ENCODE measurements at regions not wholly inside any gene's neighbourhood (a gene's known extent, or its start where the extent isn't known, plus 50 kb on each side); places are given as distances from the start of the nearest gene placed in this dataset.

DNA sequence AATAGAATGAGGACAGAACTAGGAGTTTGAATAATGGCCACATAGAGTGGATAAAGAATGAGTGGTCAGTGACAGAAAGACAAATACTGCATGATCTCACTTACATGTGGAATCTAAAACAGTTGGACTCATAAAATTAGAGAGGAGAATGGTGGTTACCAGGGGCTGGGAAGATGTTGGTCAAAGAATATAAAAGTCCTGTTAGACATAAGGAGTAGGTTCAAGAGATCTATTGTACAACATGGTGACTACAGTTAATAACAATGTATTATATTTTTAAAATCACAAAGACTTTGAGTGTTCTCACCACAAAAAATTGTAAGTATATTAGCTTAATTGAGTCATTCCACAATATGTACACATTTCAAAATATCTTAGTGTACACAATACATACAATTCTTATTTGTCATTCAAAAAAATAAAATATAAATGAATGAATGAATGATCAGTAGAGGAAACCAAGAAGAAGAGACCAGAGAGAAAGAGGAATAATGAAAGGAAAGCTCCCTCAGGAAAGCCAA is 177.9 kb upstream of the VRK2 start:
- Mint-ChIP-seq H3K4me1 (ENCODE audit: low read depth) (peaks cover 11% of the 10 kb centered on the region), H3K27me3 (ENCODE audit: insufficient read depth) (peaks cover 14% of the 10 kb centered on the region), H3K36me3 (ENCODE audit: low read depth) (no peaks in the 10 kb centered on the region), H3K9me3 (no peaks in the 10 kb centered on the region), H3K4me3 (no peak overlapping the region), H3K27ac (no peak overlapping the region)
- DNase-seq = no peak
- no peak for TF ChIP-seq CTCF (IDR thresholded peaks at IDR 0.05)

DNA sequence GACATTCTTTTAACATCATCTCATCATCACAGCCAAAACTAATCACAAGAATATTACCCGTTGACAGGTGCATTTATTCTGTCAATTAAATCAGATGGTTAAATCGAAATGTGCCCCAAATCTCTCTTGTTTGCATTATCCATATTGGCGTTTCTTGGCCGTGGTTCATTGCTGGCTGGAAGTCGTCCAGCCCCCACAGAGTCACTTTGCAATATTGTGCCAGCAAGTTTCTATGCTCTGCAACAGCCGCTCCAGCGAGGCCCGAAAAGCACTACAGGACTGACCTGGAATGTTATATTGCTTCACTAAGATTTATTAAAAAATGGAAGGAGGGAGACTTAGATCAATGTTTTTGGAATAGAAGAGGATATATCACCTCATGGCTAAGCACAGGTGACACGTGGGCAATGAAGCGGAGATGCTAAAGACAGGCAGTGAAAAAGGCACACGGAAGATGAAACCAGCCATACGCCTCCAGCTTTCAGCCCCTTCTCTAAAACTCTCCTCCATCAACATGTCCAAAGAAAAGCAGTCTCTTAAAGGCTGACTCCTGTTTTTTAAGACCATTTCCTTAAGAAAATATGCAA is 176.8 kb upstream of the VRK2 start:
- no peaks in the 10 kb centered on the region for H3K9me3 Mint-ChIP-seq
- DNase-seq = no peak

GRCh38 chr2:57876313-57876712 is 170.3 kb upstream of the VRK2 start:
- Mint-ChIP-seq H3K36me3 (ENCODE audit: low read depth) (no peaks in the 10 kb centered on the region), H3K4me3 (no peak overlapping the region), H3K4me1 (ENCODE audit: low read depth) (peaks cover 8% of the 10 kb centered on the region), H3K27ac (no peak overlapping the region), H3K9me3 (no peaks in the 10 kb centered on the region), H3K27me3 (ENCODE audit: insufficient read depth) (peaks cover 1% of the 10 kb centered on the region; the same call in 1 of the 2 replicates)
- TF ChIP-seq CTCF (IDR thresholded peaks at IDR 0.05) = no peak
- DNase-seq = no peak

More for the DNA sequence above, 176.8 kb upstream of the VRK2 start:
- no peaks in the 10 kb centered on the region for H3K36me3 Mint-ChIP-seq (ENCODE audit: low read depth)
- peaks cover 11% of the 10 kb centered on the region for H3K4me1 Mint-ChIP-seq (ENCODE audit: low read depth)
- no peak overlapping the region for H3K4me3 Mint-ChIP-seq
- no peak overlapping the region for H3K27ac Mint-ChIP-seq
- no peak for TF ChIP-seq CTCF (IDR thresholded peaks at IDR 0.05)
- peaks cover 14% of the 10 kb centered on the region for H3K27me3 Mint-ChIP-seq (ENCODE audit: insufficient read depth)

DNA sequence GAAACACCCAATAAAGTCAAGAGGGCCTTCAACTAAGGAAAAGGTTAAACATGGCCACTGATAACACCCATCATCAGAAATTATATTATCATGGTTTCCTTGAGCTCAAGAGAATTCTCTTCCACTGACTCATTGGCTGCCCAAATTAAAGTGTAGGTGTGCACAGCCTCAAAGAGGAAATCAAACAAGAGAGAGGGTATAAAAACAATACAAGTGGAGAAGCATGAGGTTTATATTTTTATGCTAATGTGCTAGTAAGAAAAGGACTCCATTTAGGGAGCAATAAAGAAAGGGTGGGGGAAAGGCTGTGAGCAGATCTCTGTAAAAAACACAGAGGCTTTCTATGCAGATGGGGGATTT is 168.8 kb upstream of the VRK2 start:
- Mint-ChIP-seq H3K9me3 (no peaks in the 10 kb centered on the region), H3K4me1 (ENCODE audit: low read depth) (peaks cover 8% of the 10 kb centered on the region), H3K27ac (no peak overlapping the region), H3K27me3 (ENCODE audit: insufficient read depth) (peaks cover 1% of the 10 kb centered on the region; the same call in 1 of the 2 replicates), H3K4me3 (no peak overlapping the region), H3K36me3 (ENCODE audit: low read depth) (no peaks in the 10 kb centered on the region)
- no peak for DNase-seq
- TF ChIP-seq CTCF (IDR thresholded peaks at IDR 0.05) = no peak

DNA sequence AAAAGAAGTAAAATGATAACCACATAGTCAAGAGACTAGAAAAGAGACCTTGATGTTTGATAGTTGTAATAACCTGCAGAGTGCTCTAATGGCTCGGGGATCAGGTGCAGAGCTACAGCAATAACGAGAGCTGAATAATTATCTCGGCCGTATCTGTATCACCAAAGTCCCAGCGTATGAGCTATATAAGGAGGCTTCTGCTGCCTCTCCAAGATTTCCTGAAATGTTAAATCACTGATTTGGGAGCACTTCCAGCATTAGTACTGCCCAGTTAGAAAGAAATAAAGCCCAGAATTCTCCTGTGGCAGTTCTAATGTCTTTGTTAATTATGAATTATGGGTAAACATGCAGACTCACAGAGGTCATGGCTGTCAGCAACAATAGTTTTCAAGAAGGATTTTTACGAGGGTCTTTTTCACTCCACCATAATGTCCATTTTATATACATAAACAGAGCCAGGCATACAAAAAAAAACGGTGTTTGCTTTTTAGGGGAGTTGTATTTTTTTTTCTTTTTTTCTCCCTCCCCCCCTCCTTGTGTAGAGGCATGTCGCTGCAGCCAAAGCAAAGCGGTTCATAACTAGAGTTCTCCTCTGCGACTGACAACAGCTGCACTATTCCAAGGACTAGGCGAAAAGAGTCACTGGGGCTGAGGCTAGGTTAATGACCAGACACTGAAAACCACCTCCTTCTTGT is 168.3 kb upstream of the VRK2 start:
- Mint-ChIP-seq H3K4me1 (ENCODE audit: low read depth) (peaks cover 8% of the 10 kb centered on the region), H3K36me3 (ENCODE audit: low read depth) (no peaks in the 10 kb centered on the region), H3K27ac (no peak overlapping the region), H3K4me3 (no peak overlapping the region), H3K27me3 (ENCODE audit: insufficient read depth) (peaks cover 1% of the 10 kb centered on the region; the same call in 1 of the 2 replicates), H3K9me3 (no peaks in the 10 kb centered on the region)
- no peak for DNase-seq
- no peak for TF ChIP-seq CTCF (IDR thresholded peaks at IDR 0.05)

All from HFFc6 (cell line).